Transverse colon (tissue), 4 donors: ENCODE measurements at regions not wholly inside any gene's neighbourhood (a gene's known extent, or its start where the extent isn't known, plus 50 kb on each side); places are given as distances from the start of the nearest gene placed in this dataset.

Experiments
- EP300 ChIP-seq: sonication (generic); formaldehyde crosslinking; IDR thresholded peaks from one replicate; pipeline ENCODE4 v1.6.1; 2017; ENCODE audit warnings: antibody characterized with exemption, low read depth
- POLR2A ChIP-seq: fragments of 450-650 bp; IDR thresholded peaks from one replicate; pipeline ENCODE4 v1.6.1; 2016; ENCODE audit warnings: antibody characterized with exemption, mild to moderate bottlenecking, moderate library complexity
- POLR2AphosphoS5 ChIP-seq, 3 donors: sonication (generic); formaldehyde crosslinking; IDR thresholded peaks; one replicate each; pipeline ENCODE4 v1.6.1; 2016; ENCODE audit warnings: antibody characterized with exemption in 3 of 3
- TF ChIP-seq, protein P1 (sequence below), 5 experiments: fragments of 200-600 bp in 3 of 5; fragments of 450-650 bp in 2 of 5; sonication (generic) in 3 of 5; IDR thresholded peaks; 1 replicate in 2 of 5; 2 replicates in 3 of 5; pipeline ENCODE4 v1.5.1; 2016 to 2017; ENCODE audit warnings: antibody characterized with exemption in 5 of 5, inconsistent platforms in 3 of 5, mild to moderate bottlenecking in 2 of 5, moderate library complexity in 1 of 5

DNA sequence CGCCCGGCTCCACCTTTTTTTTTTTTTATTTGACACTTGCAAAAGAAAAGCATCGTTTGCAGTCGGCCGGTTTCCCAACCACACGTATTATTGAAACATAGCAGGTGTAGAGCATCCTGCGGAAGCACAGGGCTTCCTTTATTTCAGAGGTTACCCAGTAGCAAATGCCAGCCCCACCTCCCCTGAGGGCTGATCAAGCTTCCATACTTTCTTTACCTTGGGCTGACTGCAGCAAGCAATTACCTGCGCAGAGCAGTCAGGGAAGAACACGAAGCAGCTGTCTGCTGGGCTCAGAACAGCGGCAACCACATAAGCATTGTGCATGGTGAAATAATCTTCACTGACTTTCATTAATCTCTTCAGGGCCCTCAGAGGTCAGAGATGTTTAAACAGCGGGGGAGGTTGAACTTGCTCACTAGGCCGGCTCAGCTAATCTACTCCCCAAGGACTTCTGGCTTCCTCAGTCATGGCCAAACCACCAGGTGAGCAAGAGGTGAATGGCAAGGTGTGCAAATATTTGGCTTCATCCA, 784.7 kb upstream of the AUTS2 start:
- TF ChIP-seq, protein P1, sequence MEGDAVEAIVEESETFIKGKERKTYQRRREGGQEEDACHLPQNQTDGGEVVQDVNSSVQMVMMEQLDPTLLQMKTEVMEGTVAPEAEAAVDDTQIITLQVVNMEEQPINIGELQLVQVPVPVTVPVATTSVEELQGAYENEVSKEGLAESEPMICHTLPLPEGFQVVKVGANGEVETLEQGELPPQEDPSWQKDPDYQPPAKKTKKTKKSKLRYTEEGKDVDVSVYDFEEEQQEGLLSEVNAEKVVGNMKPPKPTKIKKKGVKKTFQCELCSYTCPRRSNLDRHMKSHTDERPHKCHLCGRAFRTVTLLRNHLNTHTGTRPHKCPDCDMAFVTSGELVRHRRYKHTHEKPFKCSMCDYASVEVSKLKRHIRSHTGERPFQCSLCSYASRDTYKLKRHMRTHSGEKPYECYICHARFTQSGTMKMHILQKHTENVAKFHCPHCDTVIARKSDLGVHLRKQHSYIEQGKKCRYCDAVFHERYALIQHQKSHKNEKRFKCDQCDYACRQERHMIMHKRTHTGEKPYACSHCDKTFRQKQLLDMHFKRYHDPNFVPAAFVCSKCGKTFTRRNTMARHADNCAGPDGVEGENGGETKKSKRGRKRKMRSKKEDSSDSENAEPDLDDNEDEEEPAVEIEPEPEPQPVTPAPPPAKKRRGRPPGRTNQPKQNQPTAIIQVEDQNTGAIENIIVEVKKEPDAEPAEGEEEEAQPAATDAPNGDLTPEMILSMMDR (IDR thresholded peaks at IDR 0.05), result no peak
- TF ChIP-seq POLR2AphosphoS5 (IDR thresholded peaks at IDR 0.05) (no peak), POLR2A (no peak), EP300 (no peak)
